ENCODE measurements at regions not wholly inside any gene's neighbourhood (a gene's known extent, or its start where the extent isn't known, plus 50 kb on each side); places are given as distances from the start of the nearest gene placed in this dataset.

GRCh38 chr7:25541877-25542276, 313.6 kb upstream of the NPVF start:
- TF ChIP-seq CTCF (IDR thresholded peaks at IDR 0.05) (no peak), POLR2A (IDR thresholded peaks at IDR 0.05) (no peak)
